HepG2 (cell line): ENCODE measurements at regions not wholly inside any gene's neighbourhood (a gene's known extent, or its start where the extent isn't known, plus 50 kb on each side); places are given as distances from the start of the nearest gene placed in this dataset.

Source experiments
- CAMTA2 ChIP-seq: sonication (generic); formaldehyde crosslinking; IDR thresholded peaks from 2 replicates; pipeline ENCODE4 v1.4.0; 2020; ENCODE audit warnings: mild to moderate bottlenecking, missing genetic modification reagents, borderline replicate concordance
- SIN3A ChIP-seq: IDR thresholded peaks from 2 replicates; pipeline ENCODE4 v1.6.1; 2011; ENCODE audit warnings: low read depth, mild to moderate bottlenecking, control low read depth, low read length, borderline replicate concordance
- ZNF33B ChIP-seq: sonication (generic); formaldehyde crosslinking; IDR thresholded peaks from 2 replicates; pipeline ENCODE4 v1.5.1; 2020; ENCODE audit warnings: mild to moderate bottlenecking, missing genetic modification reagents
- ZNF547 ChIP-seq: sonication (generic); formaldehyde crosslinking; IDR thresholded peaks from 2 replicates; pipeline ENCODE4 v1.5.1; 2020; ENCODE audit warnings: mild to moderate bottlenecking, missing genetic modification reagents
- TF ChIP-seq, protein P1 (sequence below): sonication (generic); formaldehyde crosslinking; IDR thresholded peaks from 2 replicates; pipeline ENCODE4; 2020; ENCODE audit warnings: missing genetic modification reagents, mild to moderate bottlenecking, borderline replicate concordance
- TF ChIP-seq, protein P2 (sequence below): sonication (generic); formaldehyde crosslinking; IDR thresholded peaks from 2 replicates; pipeline ENCODE4 v1.4.0; 2020; ENCODE audit warnings: missing genetic modification reagents, borderline replicate concordance
- TF ChIP-seq, protein P3 (sequence below): sonication (generic); formaldehyde crosslinking; IDR thresholded peaks from 2 replicates; pipeline ENCODE4 v1.4.0; 2020; ENCODE audit warnings: missing genetic modification reagents, mild to moderate bottlenecking, borderline replicate concordance
- TF ChIP-seq, protein P4 (sequence below): sonication (generic); formaldehyde crosslinking; IDR thresholded peaks from 2 replicates; pipeline ENCODE4 v1.4.0; 2020; ENCODE audit warnings: missing genetic modification reagents

DNA sequence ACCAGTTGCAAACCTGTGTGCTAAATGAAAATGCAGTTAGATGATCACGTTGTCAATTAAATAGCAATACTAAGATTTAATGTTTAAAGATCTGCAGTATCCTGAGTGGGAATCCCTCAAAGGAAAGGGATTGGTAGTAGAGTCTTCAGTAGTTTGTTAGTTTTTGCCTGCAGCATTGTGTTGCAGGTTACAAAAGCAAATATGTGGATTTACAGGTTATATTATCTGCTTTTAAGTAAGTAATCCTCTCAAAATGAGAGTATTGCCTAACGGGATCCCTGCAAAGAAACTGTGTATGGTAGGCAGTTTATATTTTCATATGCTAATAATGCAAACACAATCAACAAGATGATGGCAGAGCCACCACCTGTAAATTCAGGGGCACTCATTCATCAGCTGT, 72.2 kb upstream of the OSBPL8 start (continued):
- TF ChIP-seq, protein P1, sequence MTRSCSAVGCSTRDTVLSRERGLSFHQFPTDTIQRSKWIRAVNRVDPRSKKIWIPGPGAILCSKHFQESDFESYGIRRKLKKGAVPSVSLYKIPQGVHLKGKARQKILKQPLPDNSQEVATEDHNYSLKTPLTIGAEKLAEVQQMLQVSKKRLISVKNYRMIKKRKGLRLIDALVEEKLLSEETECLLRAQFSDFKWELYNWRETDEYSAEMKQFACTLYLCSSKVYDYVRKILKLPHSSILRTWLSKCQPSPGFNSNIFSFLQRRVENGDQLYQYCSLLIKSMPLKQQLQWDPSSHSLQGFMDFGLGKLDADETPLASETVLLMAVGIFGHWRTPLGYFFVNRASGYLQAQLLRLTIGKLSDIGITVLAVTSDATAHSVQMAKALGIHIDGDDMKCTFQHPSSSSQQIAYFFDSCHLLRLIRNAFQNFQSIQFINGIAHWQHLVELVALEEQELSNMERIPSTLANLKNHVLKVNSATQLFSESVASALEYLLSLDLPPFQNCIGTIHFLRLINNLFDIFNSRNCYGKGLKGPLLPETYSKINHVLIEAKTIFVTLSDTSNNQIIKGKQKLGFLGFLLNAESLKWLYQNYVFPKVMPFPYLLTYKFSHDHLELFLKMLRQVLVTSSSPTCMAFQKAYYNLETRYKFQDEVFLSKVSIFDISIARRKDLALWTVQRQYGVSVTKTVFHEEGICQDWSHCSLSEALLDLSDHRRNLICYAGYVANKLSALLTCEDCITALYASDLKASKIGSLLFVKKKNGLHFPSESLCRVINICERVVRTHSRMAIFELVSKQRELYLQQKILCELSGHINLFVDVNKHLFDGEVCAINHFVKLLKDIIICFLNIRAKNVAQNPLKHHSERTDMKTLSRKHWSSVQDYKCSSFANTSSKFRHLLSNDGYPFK (CRISPR knock-in tag): no peak
- TF ChIP-seq, protein P2, sequence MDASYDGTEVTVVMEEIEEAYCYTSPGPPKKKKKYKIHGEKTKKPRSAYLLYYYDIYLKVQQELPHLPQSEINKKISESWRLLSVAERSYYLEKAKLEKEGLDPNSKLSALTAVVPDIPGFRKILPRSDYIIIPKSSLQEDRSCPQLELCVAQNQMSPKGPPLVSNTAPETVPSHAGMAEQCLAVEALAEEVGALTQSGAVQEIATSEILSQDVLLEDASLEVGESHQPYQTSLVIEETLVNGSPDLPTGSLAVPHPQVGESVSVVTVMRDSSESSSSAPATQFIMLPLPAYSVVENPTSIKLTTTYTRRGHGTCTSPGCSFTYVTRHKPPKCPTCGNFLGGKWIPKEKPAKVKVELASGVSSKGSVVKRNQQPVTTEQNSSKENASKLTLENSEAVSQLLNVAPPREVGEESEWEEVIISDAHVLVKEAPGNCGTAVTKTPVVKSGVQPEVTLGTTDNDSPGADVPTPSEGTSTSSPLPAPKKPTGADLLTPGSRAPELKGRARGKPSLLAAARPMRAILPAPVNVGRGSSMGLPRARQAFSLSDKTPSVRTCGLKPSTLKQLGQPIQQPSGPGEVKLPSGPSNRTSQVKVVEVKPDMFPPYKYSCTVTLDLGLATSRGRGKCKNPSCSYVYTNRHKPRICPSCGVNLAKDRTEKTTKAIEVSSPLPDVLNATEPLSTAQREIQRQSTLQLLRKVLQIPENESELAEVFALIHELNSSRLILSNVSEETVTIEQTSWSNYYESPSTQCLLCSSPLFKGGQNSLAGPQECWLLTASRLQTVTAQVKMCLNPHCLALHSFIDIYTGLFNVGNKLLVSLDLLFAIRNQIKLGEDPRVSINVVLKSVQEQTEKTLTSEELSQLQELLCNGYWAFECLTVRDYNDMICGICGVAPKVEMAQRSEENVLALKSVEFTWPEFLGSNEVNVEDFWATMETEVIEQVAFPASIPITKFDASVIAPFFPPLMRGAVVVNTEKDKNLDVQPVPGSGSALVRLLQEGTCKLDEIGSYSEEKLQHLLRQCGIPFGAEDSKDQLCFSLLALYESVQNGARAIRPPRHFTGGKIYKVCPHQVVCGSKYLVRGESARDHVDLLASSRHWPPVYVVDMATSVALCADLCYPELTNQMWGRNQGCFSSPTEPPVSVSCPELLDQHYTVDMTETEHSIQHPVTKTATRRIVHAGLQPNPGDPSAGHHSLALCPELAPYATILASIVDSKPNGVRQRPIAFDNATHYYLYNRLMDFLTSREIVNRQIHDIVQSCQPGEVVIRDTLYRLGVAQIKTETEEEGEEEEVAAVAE (CRISPR knock-in tag): no peak
- TF ChIP-seq ZNF547 (CRISPR knock-in tag): no peak
- TF ChIP-seq ZNF33B (CRISPR knock-in tag): no peak
- no peak for TF ChIP-seq CAMTA2 (CRISPR knock-in tag)
- TF ChIP-seq, protein P3, sequence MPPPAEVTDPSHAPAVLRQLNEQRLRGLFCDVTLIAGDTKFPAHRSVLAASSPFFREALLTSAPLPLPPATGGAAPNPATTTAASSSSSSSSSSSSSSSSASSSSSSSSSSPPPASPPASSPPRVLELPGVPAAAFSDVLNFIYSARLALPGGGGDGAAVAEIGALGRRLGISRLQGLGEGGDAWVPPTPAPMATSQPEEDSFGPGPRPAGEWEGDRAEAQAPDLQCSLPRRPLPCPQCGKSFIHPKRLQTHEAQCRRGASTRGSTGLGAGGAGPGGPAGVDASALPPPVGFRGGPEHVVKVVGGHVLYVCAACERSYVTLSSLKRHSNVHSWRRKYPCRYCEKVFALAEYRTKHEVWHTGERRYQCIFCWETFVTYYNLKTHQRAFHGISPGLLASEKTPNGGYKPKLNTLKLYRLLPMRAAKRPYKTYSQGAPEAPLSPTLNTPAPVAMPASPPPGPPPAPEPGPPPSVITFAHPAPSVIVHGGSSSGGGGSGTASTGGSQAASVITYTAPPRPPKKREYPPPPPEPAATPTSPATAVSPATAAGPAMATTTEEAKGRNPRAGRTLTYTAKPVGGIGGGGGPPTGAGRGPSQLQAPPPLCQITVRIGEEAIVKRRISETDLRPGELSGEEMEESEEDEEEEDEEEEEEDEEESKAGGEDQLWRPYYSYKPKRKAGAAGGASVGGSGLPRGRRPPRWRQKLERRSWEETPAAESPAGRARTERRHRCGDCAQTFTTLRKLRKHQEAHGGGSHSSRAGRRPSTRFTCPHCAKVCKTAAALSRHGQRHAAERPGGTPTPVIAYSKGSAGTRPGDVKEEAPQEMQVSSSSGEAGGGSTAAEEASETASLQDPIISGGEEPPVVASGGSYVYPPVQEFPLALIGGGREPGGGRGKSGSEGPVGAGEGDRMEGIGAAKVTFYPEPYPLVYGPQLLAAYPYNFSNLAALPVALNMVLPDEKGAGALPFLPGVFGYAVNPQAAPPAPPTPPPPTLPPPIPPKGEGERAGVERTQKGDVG: no peak
- no peak for TF ChIP-seq SIN3A
- TF ChIP-seq, protein P4, sequence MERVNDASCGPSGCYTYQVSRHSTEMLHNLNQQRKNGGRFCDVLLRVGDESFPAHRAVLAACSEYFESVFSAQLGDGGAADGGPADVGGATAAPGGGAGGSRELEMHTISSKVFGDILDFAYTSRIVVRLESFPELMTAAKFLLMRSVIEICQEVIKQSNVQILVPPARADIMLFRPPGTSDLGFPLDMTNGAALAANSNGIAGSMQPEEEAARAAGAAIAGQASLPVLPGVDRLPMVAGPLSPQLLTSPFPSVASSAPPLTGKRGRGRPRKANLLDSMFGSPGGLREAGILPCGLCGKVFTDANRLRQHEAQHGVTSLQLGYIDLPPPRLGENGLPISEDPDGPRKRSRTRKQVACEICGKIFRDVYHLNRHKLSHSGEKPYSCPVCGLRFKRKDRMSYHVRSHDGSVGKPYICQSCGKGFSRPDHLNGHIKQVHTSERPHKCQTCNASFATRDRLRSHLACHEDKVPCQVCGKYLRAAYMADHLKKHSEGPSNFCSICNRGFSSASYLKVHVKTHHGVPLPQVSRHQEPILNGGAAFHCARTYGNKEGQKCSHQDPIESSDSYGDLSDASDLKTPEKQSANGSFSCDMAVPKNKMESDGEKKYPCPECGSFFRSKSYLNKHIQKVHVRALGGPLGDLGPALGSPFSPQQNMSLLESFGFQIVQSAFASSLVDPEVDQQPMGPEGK (CRISPR knock-in tag): no peak
